Lower leg skin (tissue), 3 donors: ENCODE measurements at regions not wholly inside any gene's neighbourhood (a gene's known extent, or its start where the extent isn't known, plus 50 kb on each side); places are given as distances from the start of the nearest gene placed in this dataset.

Experiments
- CTCF ChIP-seq, 3 donors: fragments of 450-650 bp; IDR thresholded peaks; one replicate each; pipeline ENCODE4 v1.5.1; 2016; ENCODE audit warnings: antibody characterized with exemption in 3 of 3, mild to moderate bottlenecking in 3 of 3, moderate library complexity in 2 of 3
- POLR2A ChIP-seq, 2 donors: fragments of 450-650 bp; IDR thresholded peaks; one replicate each; pipeline ENCODE4 v1.6.1; 2016 to 2017; ENCODE audit warnings: antibody characterized with exemption in 2 of 2, mild to moderate bottlenecking in 1 of 2, moderate library complexity in 1 of 2

DNA sequence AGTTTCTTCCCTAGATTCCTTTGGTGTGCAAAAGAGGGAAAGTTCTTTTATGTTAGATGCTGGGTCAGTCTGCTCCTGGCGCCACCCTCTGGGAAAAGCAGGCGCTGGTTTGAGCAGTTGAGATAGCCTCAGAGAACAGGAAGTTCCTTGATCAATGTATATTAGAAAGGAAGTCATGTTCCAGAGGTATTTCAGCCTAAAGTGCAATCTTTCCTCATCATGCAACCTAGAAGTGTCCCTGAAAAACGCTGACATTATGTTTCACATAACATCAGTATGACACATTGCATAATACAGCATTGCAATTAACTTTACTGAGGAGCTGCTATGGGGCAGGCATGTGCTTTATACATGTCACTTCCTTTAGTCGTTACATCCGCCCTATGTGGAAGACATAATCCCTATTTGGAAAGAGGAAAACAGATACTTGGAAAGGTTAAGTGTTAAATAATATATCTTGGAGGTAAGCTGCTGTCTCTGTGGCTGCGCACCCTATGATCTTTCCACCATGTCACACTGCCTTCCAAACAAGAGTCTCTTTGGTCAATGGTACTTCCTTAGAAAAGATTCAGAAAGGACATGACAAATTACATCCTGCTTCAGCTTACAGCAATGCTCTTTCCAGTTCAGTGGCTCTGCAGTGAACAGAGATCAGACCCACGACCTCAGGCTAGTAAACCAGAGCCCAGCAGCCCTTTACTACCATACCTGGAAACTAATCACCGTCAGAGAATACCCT is 369.7 kb downstream of the RAD51AP2 start:
- TF ChIP-seq CTCF (IDR thresholded peaks at IDR 0.05) (no peak), POLR2A (IDR thresholded peaks at IDR 0.05) (no peak)
